Neural cell (in vitro differentiated cells): ENCODE measurements at regions not wholly inside any gene's neighbourhood (a gene's known extent, or its start where the extent isn't known, plus 50 kb on each side); places are given as distances from the start of the nearest gene placed in this dataset.

Experiments
- EZH2 ChIP-seq: fragments of 200-600, 300-800 bp; shearing (Covaris generic), sonication (generic); IDR thresholded peaks from 2 replicates; pipeline ENCODE4 v1.6.1; 2014; ENCODE audit warnings: antibody characterized with exemption, low read length, borderline replicate concordance, mild to moderate bottlenecking; ENCODE audit not compliant: insufficient read depth, poor library complexity, severe bottlenecking
- TAF1 ChIP-seq: IDR thresholded peaks from 2 replicates; pipeline ENCODE4 v1.6.1; 2012; ENCODE audit warnings: low read depth
- TF ChIP-seq, protein P1 (sequence below): fragments of 450-650 bp; IDR thresholded peaks from 2 replicates; pipeline ENCODE4 v1.5.1; 2014; ENCODE audit warnings: antibody characterized with exemption, mild to moderate bottlenecking, moderate library complexity; ENCODE audit not compliant: poor library complexity, severe bottlenecking
- TF ChIP-seq, protein P2 (sequence below): IDR thresholded peaks from 2 replicates; pipeline ENCODE4 v1.6.1; 2012; ENCODE audit warnings: borderline replicate concordance

DNA sequence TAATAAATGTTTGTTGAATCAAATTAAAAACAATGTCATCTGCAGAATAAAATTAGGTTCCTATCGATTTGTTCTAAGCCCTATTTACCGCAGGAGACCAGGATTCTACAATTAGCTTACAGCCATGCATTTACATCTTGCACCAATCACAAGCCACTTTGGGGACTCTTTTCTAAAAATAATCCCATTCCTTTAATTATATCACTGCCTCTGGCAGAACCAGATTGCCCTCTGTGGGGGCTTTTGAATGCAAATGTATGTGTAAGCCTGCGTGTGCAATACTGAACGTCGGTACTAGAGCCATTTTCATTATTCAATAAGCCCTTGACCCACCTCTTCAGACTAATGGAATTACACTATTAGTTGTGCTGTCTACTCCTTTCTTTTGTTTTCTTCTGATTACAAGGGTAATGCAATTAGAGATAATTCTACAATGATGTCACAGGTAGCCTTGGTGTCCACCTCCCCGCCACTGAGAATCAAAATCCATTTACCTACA is 391.3 kb upstream of the XYLT1 start:
- TF ChIP-seq, protein P1, sequence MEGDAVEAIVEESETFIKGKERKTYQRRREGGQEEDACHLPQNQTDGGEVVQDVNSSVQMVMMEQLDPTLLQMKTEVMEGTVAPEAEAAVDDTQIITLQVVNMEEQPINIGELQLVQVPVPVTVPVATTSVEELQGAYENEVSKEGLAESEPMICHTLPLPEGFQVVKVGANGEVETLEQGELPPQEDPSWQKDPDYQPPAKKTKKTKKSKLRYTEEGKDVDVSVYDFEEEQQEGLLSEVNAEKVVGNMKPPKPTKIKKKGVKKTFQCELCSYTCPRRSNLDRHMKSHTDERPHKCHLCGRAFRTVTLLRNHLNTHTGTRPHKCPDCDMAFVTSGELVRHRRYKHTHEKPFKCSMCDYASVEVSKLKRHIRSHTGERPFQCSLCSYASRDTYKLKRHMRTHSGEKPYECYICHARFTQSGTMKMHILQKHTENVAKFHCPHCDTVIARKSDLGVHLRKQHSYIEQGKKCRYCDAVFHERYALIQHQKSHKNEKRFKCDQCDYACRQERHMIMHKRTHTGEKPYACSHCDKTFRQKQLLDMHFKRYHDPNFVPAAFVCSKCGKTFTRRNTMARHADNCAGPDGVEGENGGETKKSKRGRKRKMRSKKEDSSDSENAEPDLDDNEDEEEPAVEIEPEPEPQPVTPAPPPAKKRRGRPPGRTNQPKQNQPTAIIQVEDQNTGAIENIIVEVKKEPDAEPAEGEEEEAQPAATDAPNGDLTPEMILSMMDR = no peak
- TF ChIP-seq TAF1 (no peak), EZH2 (no peak)
- TF ChIP-seq, protein P2, sequence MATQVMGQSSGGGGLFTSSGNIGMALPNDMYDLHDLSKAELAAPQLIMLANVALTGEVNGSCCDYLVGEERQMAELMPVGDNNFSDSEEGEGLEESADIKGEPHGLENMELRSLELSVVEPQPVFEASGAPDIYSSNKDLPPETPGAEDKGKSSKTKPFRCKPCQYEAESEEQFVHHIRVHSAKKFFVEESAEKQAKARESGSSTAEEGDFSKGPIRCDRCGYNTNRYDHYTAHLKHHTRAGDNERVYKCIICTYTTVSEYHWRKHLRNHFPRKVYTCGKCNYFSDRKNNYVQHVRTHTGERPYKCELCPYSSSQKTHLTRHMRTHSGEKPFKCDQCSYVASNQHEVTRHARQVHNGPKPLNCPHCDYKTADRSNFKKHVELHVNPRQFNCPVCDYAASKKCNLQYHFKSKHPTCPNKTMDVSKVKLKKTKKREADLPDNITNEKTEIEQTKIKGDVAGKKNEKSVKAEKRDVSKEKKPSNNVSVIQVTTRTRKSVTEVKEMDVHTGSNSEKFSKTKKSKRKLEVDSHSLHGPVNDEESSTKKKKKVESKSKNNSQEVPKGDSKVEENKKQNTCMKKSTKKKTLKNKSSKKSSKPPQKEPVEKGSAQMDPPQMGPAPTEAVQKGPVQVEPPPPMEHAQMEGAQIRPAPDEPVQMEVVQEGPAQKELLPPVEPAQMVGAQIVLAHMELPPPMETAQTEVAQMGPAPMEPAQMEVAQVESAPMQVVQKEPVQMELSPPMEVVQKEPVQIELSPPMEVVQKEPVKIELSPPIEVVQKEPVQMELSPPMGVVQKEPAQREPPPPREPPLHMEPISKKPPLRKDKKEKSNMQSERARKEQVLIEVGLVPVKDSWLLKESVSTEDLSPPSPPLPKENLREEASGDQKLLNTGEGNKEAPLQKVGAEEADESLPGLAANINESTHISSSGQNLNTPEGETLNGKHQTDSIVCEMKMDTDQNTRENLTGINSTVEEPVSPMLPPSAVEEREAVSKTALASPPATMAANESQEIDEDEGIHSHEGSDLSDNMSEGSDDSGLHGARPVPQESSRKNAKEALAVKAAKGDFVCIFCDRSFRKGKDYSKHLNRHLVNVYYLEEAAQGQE = no peak
